Lower leg skin (tissue), 3 donors: ENCODE measurements at regions not wholly inside any gene's neighbourhood (a gene's known extent, or its start where the extent isn't known, plus 50 kb on each side); places are given as distances from the start of the nearest gene placed in this dataset.

ENCODE experiments used
- CTCF ChIP-seq, 3 donors: fragments of 450-650 bp; IDR thresholded peaks; one replicate each; pipeline ENCODE4 v1.5.1; 2016; ENCODE audit warnings: antibody characterized with exemption in 3 of 3, mild to moderate bottlenecking in 3 of 3, moderate library complexity in 2 of 3
- POLR2A ChIP-seq, 2 donors: fragments of 450-650 bp; IDR thresholded peaks; one replicate each; pipeline ENCODE4 v1.6.1; 2016 to 2017; ENCODE audit warnings: antibody characterized with exemption in 2 of 2, mild to moderate bottlenecking in 1 of 2, moderate library complexity in 1 of 2

- TF ChIP-seq CTCF (IDR thresholded peaks at IDR 0.05) (no peak), POLR2A (IDR thresholded peaks at IDR 0.05) (no peak)
These were observed 649.2 kb downstream of the BRD1 start for GRCh38 chr22:49178246-49179005.
